ENCODE measurements at regions not wholly inside any gene's neighbourhood (a gene's known extent, or its start where the extent isn't known, plus 50 kb on each side); places are given as distances from the start of the nearest gene placed in this dataset.

GRCh38 chr9:31188496-31188895, 1195.9 kb upstream of the ACO1 start:
- no peak for TF ChIP-seq CTCF (IDR thresholded peaks at IDR 0.05)
- no peak for TF ChIP-seq POLR2A (IDR thresholded peaks at IDR 0.05; ENCODE audit: low read depth)

Data from esophagus muscularis mucosa (tissue), 3 donors.